C4-2B (cell line): ENCODE measurements at regions not wholly inside any gene's neighbourhood (a gene's known extent, or its start where the extent isn't known, plus 50 kb on each side); places are given as distances from the start of the nearest gene placed in this dataset.

Experiments used
- ZFX ChIP-seq: fragments of 450-650 bp; IDR thresholded peaks from 2 replicates; pipeline ENCODE4 v1.6.1; 2017
- TF ChIP-seq, protein P1 (sequence below): fragments of 450-650 bp; conservative IDR thresholded peaks from 2 replicates; pipeline ENCODE4 v1.5.1; 2017; ENCODE audit warnings: mild to moderate bottlenecking

- TF ChIP-seq, protein P1, sequence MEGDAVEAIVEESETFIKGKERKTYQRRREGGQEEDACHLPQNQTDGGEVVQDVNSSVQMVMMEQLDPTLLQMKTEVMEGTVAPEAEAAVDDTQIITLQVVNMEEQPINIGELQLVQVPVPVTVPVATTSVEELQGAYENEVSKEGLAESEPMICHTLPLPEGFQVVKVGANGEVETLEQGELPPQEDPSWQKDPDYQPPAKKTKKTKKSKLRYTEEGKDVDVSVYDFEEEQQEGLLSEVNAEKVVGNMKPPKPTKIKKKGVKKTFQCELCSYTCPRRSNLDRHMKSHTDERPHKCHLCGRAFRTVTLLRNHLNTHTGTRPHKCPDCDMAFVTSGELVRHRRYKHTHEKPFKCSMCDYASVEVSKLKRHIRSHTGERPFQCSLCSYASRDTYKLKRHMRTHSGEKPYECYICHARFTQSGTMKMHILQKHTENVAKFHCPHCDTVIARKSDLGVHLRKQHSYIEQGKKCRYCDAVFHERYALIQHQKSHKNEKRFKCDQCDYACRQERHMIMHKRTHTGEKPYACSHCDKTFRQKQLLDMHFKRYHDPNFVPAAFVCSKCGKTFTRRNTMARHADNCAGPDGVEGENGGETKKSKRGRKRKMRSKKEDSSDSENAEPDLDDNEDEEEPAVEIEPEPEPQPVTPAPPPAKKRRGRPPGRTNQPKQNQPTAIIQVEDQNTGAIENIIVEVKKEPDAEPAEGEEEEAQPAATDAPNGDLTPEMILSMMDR, result no peak
- TF ChIP-seq ZFX, result no peak
These were observed 1068.6 kb downstream of the DNAJB9 start for GRCh38 chr7:109638321-109638720.
